Progenitor cell of endocrine pancreas (in vitro differentiated cells): ENCODE measurements at regions not wholly inside any gene's neighbourhood (a gene's known extent, or its start where the extent isn't known, plus 50 kb on each side); places are given as distances from the start of the nearest gene placed in this dataset.

Source experiments
- DNase-seq: peaks from one replicate; pipeline ENCODE4 v3.0.0; 2021; ENCODE audit warnings: low spot score; ENCODE audit not compliant: unreplicated experiment
- H3K27ac Mint-ChIP-seq: 2 replicates; pipeline ENCODE4 v1.8.0; 2021; ENCODE audit warnings: mild to moderate bottlenecking, moderate library complexity, mixed read lengths
- H3K27me3 Mint-ChIP-seq: 2 replicates; pipeline ENCODE4 v1.8.0; 2021; ENCODE audit warnings: mixed read lengths
- H3K36me3 Mint-ChIP-seq: 2 replicates; pipeline ENCODE4 v1.8.0; 2022; ENCODE audit warnings: mixed read lengths; ENCODE audit not compliant: insufficient read depth
- H3K4me1 Mint-ChIP-seq: 2 replicates; pipeline ENCODE4 v1.8.0; 2021; ENCODE audit warnings: low read depth, mixed read lengths
- H3K4me3 Mint-ChIP-seq: 2 replicates; pipeline ENCODE4 v1.8.0; 2021; ENCODE audit warnings: low read depth, mild to moderate bottlenecking, moderate library complexity, mixed read lengths
- H3K9me3 Mint-ChIP-seq: 2 replicates; pipeline ENCODE4 v1.8.0; 2021; ENCODE audit warnings: low read depth, mixed read lengths
- CTCF ChIP-seq: fragments of 200-600 bp; sonication (generic); IDR thresholded peaks from one replicate; pipeline ENCODE4 v1.5.0; 2021; ENCODE audit warnings: antibody characterized with exemption, mild to moderate bottlenecking; ENCODE audit not compliant: unreplicated experiment

DNA sequence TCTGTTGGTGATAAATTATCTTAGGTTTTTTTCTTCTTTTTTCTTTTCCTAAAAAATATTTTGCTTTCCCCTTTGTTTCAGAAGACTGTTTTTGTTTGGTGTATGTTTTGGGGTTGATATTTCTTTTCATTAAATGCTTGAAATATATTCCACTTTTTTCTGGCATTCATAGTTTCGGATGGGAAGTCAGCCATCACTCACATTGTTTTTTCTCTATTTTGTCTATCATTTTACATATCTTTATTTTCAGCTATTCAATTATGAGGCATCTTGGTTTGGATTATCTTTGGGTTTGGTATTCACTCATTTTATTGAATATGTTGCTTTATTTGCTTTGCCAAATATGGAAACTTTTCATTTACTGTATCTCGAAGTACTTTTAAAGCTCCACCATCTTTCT is 600.5 kb upstream of the EYS start:
- Mint-ChIP-seq H3K27me3 (no peaks in the 10 kb centered on the region), H3K4me1 (no peaks in the 10 kb centered on the region), H3K9me3 (peaks cover 21% of the 10 kb centered on the region), H3K36me3 (peaks cover 5% of the 10 kb centered on the region), H3K4me3 (no peak overlapping the region), H3K27ac (no peak overlapping the region)
- DNase-seq, result no peak
- no peak for TF ChIP-seq CTCF

DNA sequence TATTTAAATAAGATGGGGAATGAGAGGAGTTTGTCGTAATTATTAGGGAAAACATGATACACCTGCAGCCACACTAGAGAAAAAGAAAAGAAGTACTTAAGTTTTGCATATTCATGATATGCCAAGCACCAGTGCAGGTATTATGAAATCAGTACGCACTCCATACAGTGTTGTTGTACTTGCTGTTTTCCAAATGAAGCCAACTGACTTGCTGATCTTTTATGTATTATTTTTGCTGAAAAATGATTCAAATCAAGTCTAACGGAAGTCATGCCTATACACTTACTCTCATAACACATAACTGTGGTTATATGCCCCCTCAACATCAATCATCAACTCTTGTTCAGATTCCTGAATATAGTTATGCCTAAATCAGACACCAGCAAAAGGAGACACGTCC is 584.9 kb upstream of the EYS start:
- no peak overlapping the region for H3K4me3 Mint-ChIP-seq
- no peaks in the 10 kb centered on the region for H3K36me3 Mint-ChIP-seq
- DNase-seq, result no peak
- no peak for TF ChIP-seq CTCF
- peaks cover 3% of the 10 kb centered on the region for H3K4me1 Mint-ChIP-seq
- no peaks in the 10 kb centered on the region for H3K9me3 Mint-ChIP-seq
- H3K27me3 Mint-ChIP-seq, result no peaks in the 10 kb centered on the region
- H3K27ac Mint-ChIP-seq, result no peak overlapping the region

DNA sequence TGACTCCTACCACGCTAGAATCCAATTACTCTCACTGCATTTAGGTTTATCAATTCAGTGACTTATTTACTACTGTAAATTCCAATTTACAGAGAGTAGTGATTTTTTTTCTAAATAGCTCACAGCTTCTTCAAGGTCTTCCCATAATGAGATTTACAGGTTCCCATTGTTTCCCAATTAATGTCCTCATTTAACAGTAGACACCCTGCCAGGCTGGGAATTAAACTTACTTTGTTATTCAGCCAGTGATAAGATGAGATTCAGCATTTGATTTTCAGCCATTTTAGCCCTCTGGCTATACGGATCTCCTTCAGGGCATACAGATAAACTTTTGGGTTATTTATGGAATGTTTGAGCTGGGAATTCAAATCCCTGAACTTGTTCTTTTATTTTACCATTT is 582.9 kb upstream of the EYS start:
- Mint-ChIP-seq H3K4me1 (peaks cover 2% of the 10 kb centered on the region), H3K4me3 (no peak overlapping the region), H3K36me3 (no peaks in the 10 kb centered on the region), H3K9me3 (no peaks in the 10 kb centered on the region), H3K27ac (no peak overlapping the region), H3K27me3 (no peaks in the 10 kb centered on the region)
- no peak for DNase-seq
- TF ChIP-seq CTCF, result no peak

GRCh38 chr6:66278115-66278514 is 571.1 kb upstream of the EYS start:
- DNase-seq, result no peak
- Mint-ChIP-seq H3K27ac (no peak overlapping the region), H3K4me1 (no peaks in the 10 kb centered on the region), H3K36me3 (no peaks in the 10 kb centered on the region), H3K9me3 (peaks cover 3% of the 10 kb centered on the region), H3K4me3 (no peak overlapping the region), H3K27me3 (no peaks in the 10 kb centered on the region)
- TF ChIP-seq CTCF, result no peak

DNA sequence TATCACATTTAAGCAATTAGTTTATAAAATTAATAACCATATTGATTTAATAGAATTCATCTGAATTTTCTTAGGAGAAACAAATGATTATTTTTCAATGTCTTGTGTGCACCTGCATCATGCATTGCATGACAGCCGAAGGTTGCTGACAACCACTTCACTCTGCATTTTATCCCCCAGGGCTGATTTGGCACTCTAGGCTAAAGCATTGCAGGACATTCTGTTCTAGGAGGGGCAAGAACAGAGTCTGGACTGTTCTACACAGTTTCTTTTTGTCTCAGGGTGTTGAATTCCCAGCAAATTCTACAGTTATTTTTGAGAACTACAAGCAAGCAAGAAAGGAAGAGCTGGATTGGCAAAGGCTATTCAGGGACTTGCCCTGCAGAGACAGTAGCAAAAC is 570.4 kb upstream of the EYS start:
- Mint-ChIP-seq H3K36me3 (no peaks in the 10 kb centered on the region), H3K27me3 (no peaks in the 10 kb centered on the region), H3K27ac (no peak overlapping the region), H3K4me3 (no peak overlapping the region), H3K9me3 (peaks cover 3% of the 10 kb centered on the region), H3K4me1 (no peaks in the 10 kb centered on the region)
- DNase-seq, result no peak
- TF ChIP-seq CTCF, result no peak

- no peak overlapping the region for H3K27ac Mint-ChIP-seq
- TF ChIP-seq CTCF, result no peak
- no peaks in the 10 kb centered on the region for H3K36me3 Mint-ChIP-seq
- no peaks in the 10 kb centered on the region for H3K4me1 Mint-ChIP-seq
- H3K4me3 Mint-ChIP-seq, result no peak overlapping the region
- H3K27me3 Mint-ChIP-seq, result no peaks in the 10 kb centered on the region
- no peak for DNase-seq
- H3K9me3 Mint-ChIP-seq, result peaks cover 11% of the 10 kb centered on the region
Observed at GRCh38 chr6:66265737-66266136, 558.7 kb upstream of the EYS start.
